ENCODE measurements at regions not wholly inside any gene's neighbourhood (a gene's known extent, or its start where the extent isn't known, plus 50 kb on each side); places are given as distances from the start of the nearest gene placed in this dataset.

GRCh38 chr1:59116920-59117542, 179.9 kb upstream of the FGGY start:
- TF ChIP-seq EP300 (IDR thresholded peaks at IDR 0.05) = no peak
- TF ChIP-seq CTCF (IDR thresholded peaks at IDR 0.05) = no peak
- no peak for TF ChIP-seq POLR2A (IDR thresholded peaks at IDR 0.05)

Measured in tibial nerve (tissue), 4 donors.